Keratinocyte (primary cell): ENCODE measurements at regions not wholly inside any gene's neighbourhood (a gene's known extent, or its start where the extent isn't known, plus 50 kb on each side); places are given as distances from the start of the nearest gene placed in this dataset.

Source experiments
- DNase-seq: peaks from one replicate; pipeline ENCODE4 v3.0.0-alpha.2; 2011; ENCODE audit warnings: low read depth, missing footprints, low spot score
- FAIRE-seq: peaks from 2 replicates; lab custom pipeline; 2011; peaks lifted over from hg19 to GRCh38; lab: Jason Lieb, UNC
- H2AFZ ChIP-seq: 2 replicates; pipeline ENCODE4 v1.6.0; 2012; ENCODE audit warnings: low read length, control low read depth, inconsistent platforms; ENCODE audit not compliant: control insufficient read depth
- H3K27ac ChIP-seq: 2 replicates; pipeline ENCODE4 v1.5.1; 2011; ENCODE audit warnings: low read length; ENCODE audit not compliant: control insufficient read depth, insufficient read depth
- H3K27me3 ChIP-seq: 3 replicates; pipeline ENCODE4 v1.6.0; 2011; ENCODE audit warnings: low read length; ENCODE audit not compliant: control insufficient read depth, insufficient read depth; ENCODE audit errors: extremely low read depth
- H3K36me3 ChIP-seq, 2 experiments: 2 replicates in 1 of 2; 3 replicates in 1 of 2; pipeline ENCODE4 v1.5.1; 2011; ENCODE audit warnings: low read length in 2 of 2, mild to moderate bottlenecking in 1 of 2; ENCODE audit not compliant: control insufficient read depth in 2 of 2, insufficient read depth in 2 of 2; ENCODE audit errors: extremely low read depth in 1 of 2
- H3K4me1 ChIP-seq: 3 replicates; pipeline ENCODE4 v1.5.1; 2011; ENCODE audit warnings: low read length; ENCODE audit not compliant: control insufficient read depth, insufficient read depth; ENCODE audit errors: extremely low read depth
- H3K4me2 ChIP-seq: 3 replicates; pipeline ENCODE4 v1.6.0; 2011; ENCODE audit warnings: low read depth, low read length; ENCODE audit not compliant: control insufficient read depth, insufficient read depth; ENCODE audit errors: extremely low read depth
- H3K4me3 ChIP-seq, 3 experiments: fragments of 200-600 bp in 1 of 3; sonication (generic) in 1 of 3; 2 replicates in 2 of 3; 3 replicates in 1 of 3; pipeline ENCODE4 v1.5.1; 2011 to 2016; ENCODE audit warnings: low read length in 3 of 3, mild to moderate bottlenecking in 3 of 3, control low read depth in 2 of 3, inconsistent platforms in 1 of 3, low read depth in 1 of 3, mixed read lengths in 1 of 3, mixed run types in 1 of 3, moderate library complexity in 1 of 3; ENCODE audit not compliant: control insufficient read depth in 2 of 3, insufficient read depth in 2 of 3; ENCODE audit errors: extremely low read depth in 1 of 3
- H3K79me2 ChIP-seq: 2 replicates; pipeline ENCODE4 v1.6.0; 2012; ENCODE audit warnings: low read length; ENCODE audit not compliant: control insufficient read depth, insufficient read depth
- H3K9ac ChIP-seq: 3 replicates; pipeline ENCODE4 v1.6.0; 2011; ENCODE audit warnings: low read length; ENCODE audit not compliant: control insufficient read depth, insufficient read depth; ENCODE audit errors: extremely low read depth
- H3K9me1 ChIP-seq: 3 replicates; pipeline ENCODE4 v1.6.0; 2011; ENCODE audit warnings: low read length; ENCODE audit not compliant: control insufficient read depth, insufficient read depth; ENCODE audit errors: extremely low read depth
- H3K9me3 ChIP-seq: 2 replicates; pipeline ENCODE4 v1.5.1; 2012; ENCODE audit warnings: low read depth, low read length; ENCODE audit not compliant: control insufficient read depth
- H4K20me1 ChIP-seq: 3 replicates; pipeline ENCODE4 v1.6.0; 2011; ENCODE audit warnings: low read length; ENCODE audit not compliant: control insufficient read depth, insufficient read depth; ENCODE audit errors: extremely low read depth
- CTCF ChIP-seq, 3 experiments: IDR thresholded peaks in 1 of 3; conservative IDR thresholded peaks in 1 of 3; optimal IDR thresholded peaks in 1 of 3; 2 replicates in 2 of 3; 3 replicates in 1 of 3; pipeline versions ENCODE3 to v1.5.1; 2011; ENCODE audit warnings: low read length in 3 of 3, mild to moderate bottlenecking in 3 of 3, moderate library complexity in 2 of 3, control low read depth in 1 of 3, inconsistent platforms in 1 of 3; ENCODE audit not compliant: insufficient read depth in 2 of 3; ENCODE audit errors: extremely low read depth in 1 of 3
- EZH2 ChIP-seq: IDR thresholded peaks from one replicate; pipeline ENCODE4 v1.6.1; 2012; ENCODE audit warnings: inconsistent platforms, mild to moderate bottlenecking, low read length, moderate library complexity
- dilution Hi-C: fragments of 300-500 bp; cut with MboI; formaldehyde crosslinking; loops from one replicate; pipeline ENCODE4 v1.7.0; 2020; ENCODE audit warnings: low sequenced_read_pairs; ENCODE audit not compliant: extremely low pct_ligation_motif_present

GRCh38 chr6:9085709-9086070 is 650.3 kb upstream of the SLC35B3 start:
- H3K4me1 ChIP-seq, result no peaks in the 10 kb centered on the region
- DNase-seq (no peak), FAIRE-seq (no peak)
- dilution Hi-C loops, result no loop called here
- H3K27ac ChIP-seq, result no peak overlapping the region
- no peaks in the 10 kb centered on the region for H3K27me3 ChIP-seq
- H4K20me1 ChIP-seq, result no peaks in the 10 kb centered on the region
- no peak overlapping the region for H3K4me2 ChIP-seq
- H3K9me1 ChIP-seq, result no peaks in the 10 kb centered on the region
- no peaks in the 10 kb centered on the region for H3K9me3 ChIP-seq
- H3K79me2 ChIP-seq, result no peaks in the 10 kb centered on the region
- TF ChIP-seq CTCF (optimal IDR thresholded peaks at IDR 0.05 in 1 of 3, IDR thresholded peaks at IDR 0.05 in 1 of 3, conservative IDR thresholded peaks at IDR 0.05 in 1 of 3; ENCODE audit: extremely low read depth in 1 of 3, insufficient read depth in 2 of 3, low read length in 3 of 3) (no peak), EZH2 (no peak)
- no peak overlapping the region for H3K9ac ChIP-seq
- H3K4me3 ChIP-seq, result no peak overlapping the region
- H2AFZ ChIP-seq, result no peak overlapping the region
- H3K36me3 ChIP-seq, result no peaks in the 10 kb centered on the region

GRCh38 chr6:9085054-9085708 is 649.8 kb upstream of the SLC35B3 start:
- DNase-seq (no peak), FAIRE-seq (no peak)
- Histone ChIP-seq H3K4me1 (no peaks in the 10 kb centered on the region), H3K36me3 (no peaks in the 10 kb centered on the region), H2AFZ (no peak overlapping the region), H3K9me3 (no peaks in the 10 kb centered on the region), H3K27ac (no peak overlapping the region), H3K9me1 (no peaks in the 10 kb centered on the region), H3K9ac (no peak overlapping the region), H3K27me3 (no peaks in the 10 kb centered on the region), H3K4me2 (no peak overlapping the region), H3K4me3 (no peak overlapping the region), H3K79me2 (no peaks in the 10 kb centered on the region), H4K20me1 (no peaks in the 10 kb centered on the region)
- dilution Hi-C loops, result no loop called here
- TF ChIP-seq CTCF (optimal IDR thresholded peaks at IDR 0.05 in 1 of 3, IDR thresholded peaks at IDR 0.05 in 1 of 3, conservative IDR thresholded peaks at IDR 0.05 in 1 of 3; ENCODE audit: extremely low read depth in 1 of 3, insufficient read depth in 2 of 3, low read length in 3 of 3) (no peak), EZH2 (no peak)
